WTC11 (cell line): ENCODE measurements at regions not wholly inside any gene's neighbourhood (a gene's known extent, or its start where the extent isn't known, plus 50 kb on each side); places are given as distances from the start of the nearest gene placed in this dataset.
A peak's percentile ranks its signal among the peaks of the same experiment; 100 is the strongest.

Experiments
- ATAC-seq: fragments of 200-7000 bp; cut with Tn5 transposase; 2 replicates; pipeline ENCODE4 v1.10.0; 2021; ENCODE audit warnings: mild to moderate bottlenecking, moderate library complexity
- CTCF ChIA-PET: fragments of 300-600 bp; sonication (Branson Sonifier 250); formaldehyde crosslinking; loops from one replicate; lab custom pipeline; 2021; ENCODE audit warnings: antibody characterized with exemption; lab: Charles Lee
- POLR2A ChIA-PET: fragments of 350-600 bp; sonication (Branson Sonifier 250); formaldehyde crosslinking; loops from one replicate; lab custom pipeline; 2021; ENCODE audit warnings: antibody characterized with exemption; lab: Charles Lee
- DNase-seq: peaks from one replicate; pipeline ENCODE4 v3.0.0; 2021; ENCODE audit warnings: low spot score
- H3K27ac Mint-ChIP-seq: 2 replicates; pipeline ENCODE4 v1.8.0; 2021; ENCODE audit warnings: mixed read lengths
- H3K27me3 Mint-ChIP-seq: 2 replicates; pipeline ENCODE4 v1.8.0; 2021; ENCODE audit warnings: low read depth, mild to moderate bottlenecking, moderate library complexity, mixed read lengths
- H3K36me3 Mint-ChIP-seq: 2 replicates; pipeline ENCODE4 v1.8.0; 2021; ENCODE audit warnings: mixed read lengths
- H3K4me1 Mint-ChIP-seq: 2 replicates; pipeline ENCODE4 v1.8.0; 2022; ENCODE audit warnings: mixed read lengths
- H3K4me3 Mint-ChIP-seq: 2 replicates; pipeline ENCODE4 v1.8.0; 2021; ENCODE audit warnings: mild to moderate bottlenecking, moderate library complexity, mixed read lengths
- H3K9me3 Mint-ChIP-seq: 2 replicates; pipeline ENCODE4 v1.8.0; 2021; ENCODE audit warnings: mixed read lengths
- AFF4 ChIP-seq: sonication (generic); formaldehyde crosslinking; IDR thresholded peaks from 2 replicates; pipeline ENCODE4 v1.8.1; 2023; ENCODE audit warnings: mild to moderate bottlenecking, missing genetic modification reagents, borderline replicate concordance
- E2F5 ChIP-seq: sonication (generic); formaldehyde crosslinking; IDR thresholded peaks from 2 replicates; pipeline ENCODE4 v1.8.1; 2022; ENCODE audit warnings: mild to moderate bottlenecking, moderate library complexity, missing genetic modification reagents
- EMX1 ChIP-seq: fragments of 250-450 bp; sonication (Bioruptor Pico); IDR thresholded peaks from 2 replicates; pipeline ENCODE4 v1.8.0; 2021; ENCODE audit warnings: mild to moderate bottlenecking
- FOXJ3 ChIP-seq: sonication (generic); formaldehyde crosslinking; IDR thresholded peaks from 2 replicates; pipeline ENCODE4 v1.9.0; 2021; ENCODE audit warnings: missing genetic modification reagents, mild to moderate bottlenecking, borderline replicate concordance
- GRHL2 ChIP-seq: fragments of 250-450 bp; sonication (Bioruptor Pico); IDR thresholded peaks from 2 replicates; pipeline ENCODE4 v1.8.0; 2022; ENCODE audit warnings: mild to moderate bottlenecking, moderate library complexity; ENCODE audit not compliant: insufficient replicate concordance, severe bottlenecking
- NR1H2 ChIP-seq: sonication (generic); formaldehyde crosslinking; IDR thresholded peaks from 2 replicates; pipeline ENCODE4 v1.9.0; 2021; ENCODE audit warnings: mild to moderate bottlenecking, moderate library complexity, missing genetic modification reagents
- PRRX2 ChIP-seq: fragments of 250-450 bp; sonication (Bioruptor Pico); IDR thresholded peaks from 2 replicates; pipeline ENCODE4 v1.8.0; 2021; ENCODE audit warnings: mild to moderate bottlenecking
- RORB ChIP-seq: fragments of 250-450 bp; sonication (Bioruptor Pico); IDR thresholded peaks from 2 replicates; pipeline ENCODE4 v1.9.0; 2021; ENCODE audit warnings: mild to moderate bottlenecking
- SOX15 ChIP-seq: fragments of 250-450 bp; sonication (Bioruptor Pico); IDR thresholded peaks from 2 replicates; pipeline ENCODE4 v1.9.0; 2021; ENCODE audit warnings: mild to moderate bottlenecking
- USF2 ChIP-seq: sonication (generic); formaldehyde crosslinking; IDR thresholded peaks from 2 replicates; pipeline ENCODE4 v1.8.1; 2023; ENCODE audit warnings: mild to moderate bottlenecking, missing genetic modification reagents, moderate library complexity
- ZNF121 ChIP-seq: sonication (generic); formaldehyde crosslinking; IDR thresholded peaks from 2 replicates; pipeline ENCODE4 v1.8.0; 2023; ENCODE audit warnings: missing genetic modification reagents
- ZNF138 ChIP-seq: sonication (generic); formaldehyde crosslinking; conservative IDR thresholded peaks from 2 replicates; pipeline ENCODE4 v1.8.1; 2022; ENCODE audit warnings: mild to moderate bottlenecking, moderate library complexity, missing genetic modification reagents
- ZNF232 ChIP-seq: sonication (generic); formaldehyde crosslinking; IDR thresholded peaks from 2 replicates; pipeline ENCODE4 v1.8.0; 2022; ENCODE audit warnings: mild to moderate bottlenecking, missing genetic modification reagents
- ZNF317 ChIP-seq: sonication (generic); formaldehyde crosslinking; IDR thresholded peaks from 2 replicates; pipeline ENCODE4 v1.8.1; 2023; ENCODE audit warnings: low read depth, mild to moderate bottlenecking, moderate library complexity, missing genetic modification reagents, borderline replicate concordance
- TF ChIP-seq, protein P1 (sequence below): sonication (generic); formaldehyde crosslinking; IDR thresholded peaks from 2 replicates; pipeline ENCODE4 v1.8.1; 2023; ENCODE audit warnings: mild to moderate bottlenecking, moderate library complexity, missing genetic modification reagents
- TF ChIP-seq, protein P2 (sequence below): sonication (generic); formaldehyde crosslinking; IDR thresholded peaks from 2 replicates; pipeline ENCODE4 v1.8.1; 2022; ENCODE audit warnings: missing genetic modification reagents, borderline replicate concordance
- TF ChIP-seq, protein P3 (sequence below): sonication (generic); formaldehyde crosslinking; IDR thresholded peaks from 2 replicates; pipeline ENCODE4 v1.8.0; 2022; ENCODE audit warnings: mild to moderate bottlenecking, missing genetic modification reagents
- TF ChIP-seq, protein P4 (sequence below): sonication (generic); formaldehyde crosslinking; IDR thresholded peaks from 2 replicates; pipeline ENCODE4 v1.8.0; 2022; ENCODE audit warnings: mild to moderate bottlenecking, missing genetic modification reagents
- TF ChIP-seq, protein P5 (sequence below): sonication (generic); formaldehyde crosslinking; IDR thresholded peaks from 2 replicates; pipeline ENCODE4 v1.8.1; 2023; ENCODE audit warnings: mild to moderate bottlenecking, missing genetic modification reagents, moderate library complexity

DNA sequence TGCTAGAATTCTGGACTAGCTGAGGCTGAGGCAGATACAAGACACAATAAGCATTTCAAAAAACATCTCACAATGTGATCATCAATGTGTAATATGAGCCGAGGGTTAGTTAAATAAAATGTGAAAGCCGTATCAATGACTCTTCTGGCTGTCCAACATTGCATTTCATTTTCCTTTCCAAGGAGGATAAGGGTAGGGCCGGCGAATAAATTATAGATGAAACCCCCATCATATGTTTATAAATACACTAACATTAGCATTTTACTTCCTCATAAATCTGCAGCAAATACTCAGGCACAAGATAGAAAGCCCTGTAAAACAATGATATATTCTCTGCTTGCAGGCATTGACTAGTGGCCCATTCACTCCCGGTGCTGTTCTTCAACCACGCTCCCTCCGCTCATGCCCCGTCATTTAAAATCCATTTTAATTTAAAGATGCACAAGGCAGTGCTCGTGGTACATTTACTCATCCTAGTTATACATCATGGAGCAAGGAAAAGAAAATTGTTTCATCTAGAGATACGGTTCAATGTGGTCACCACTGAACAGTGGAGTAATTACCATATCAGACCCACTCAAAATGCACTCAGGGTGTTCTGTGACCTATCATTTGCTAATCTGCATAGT is 59.9 kb upstream of the RCN1 start (continued):
- TF ChIP-seq AFF4 (CRISPR knock-in tag) (no peak), RORB (no peak), ZNF121 (no peak)
- TF ChIP-seq, protein P1, sequence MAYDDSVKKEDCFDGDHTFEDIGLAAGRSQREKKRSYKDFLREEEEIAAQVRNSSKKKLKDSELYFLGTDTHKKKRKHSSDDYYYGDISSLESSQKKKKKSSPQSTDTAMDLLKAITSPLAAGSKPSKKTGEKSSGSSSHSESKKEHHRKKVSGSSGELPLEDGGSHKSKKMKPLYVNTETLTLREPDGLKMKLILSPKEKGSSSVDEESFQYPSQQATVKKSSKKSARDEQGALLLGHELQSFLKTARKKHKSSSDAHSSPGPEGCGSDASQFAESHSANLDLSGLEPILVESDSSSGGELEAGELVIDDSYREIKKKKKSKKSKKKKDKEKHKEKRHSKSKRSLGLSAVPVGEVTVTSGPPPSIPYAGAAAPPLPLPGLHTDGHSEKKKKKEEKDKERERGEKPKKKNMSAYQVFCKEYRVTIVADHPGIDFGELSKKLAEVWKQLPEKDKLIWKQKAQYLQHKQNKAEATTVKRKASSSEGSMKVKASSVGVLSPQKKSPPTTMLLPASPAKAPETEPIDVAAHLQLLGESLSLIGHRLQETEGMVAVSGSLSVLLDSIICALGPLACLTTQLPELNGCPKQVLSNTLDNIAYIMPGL (CRISPR knock-in tag) = no peak

DNA sequence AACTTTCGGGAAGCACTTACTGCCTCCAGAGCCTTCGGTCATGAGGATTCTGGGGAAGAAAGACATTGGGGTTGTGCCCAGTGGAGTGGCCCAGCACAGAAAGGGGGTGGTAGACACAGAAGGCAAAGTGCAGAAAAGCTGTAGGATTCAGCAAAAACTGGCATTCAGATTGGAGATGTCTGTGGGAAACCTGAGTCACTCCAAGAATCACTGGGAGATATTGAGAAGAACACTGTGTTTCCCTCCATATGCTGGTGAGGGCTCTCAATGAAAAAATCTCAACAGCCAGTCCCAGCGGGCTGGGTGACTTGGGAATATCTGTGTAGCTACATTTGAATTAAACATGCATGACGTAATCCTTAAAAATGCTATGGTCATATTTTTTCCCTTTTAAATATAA is 61.2 kb upstream of the RCN1 start:
- Mint-ChIP-seq H3K4me1 (peaks cover 4% of the 10 kb centered on the region), H3K4me3 (no peak overlapping the region), H3K9me3 (no peaks in the 10 kb centered on the region), H3K27ac (0 out of 2 replicates have a peak overlapping the region, but pooled peaks have one; percentile 31), H3K27me3 (no peaks in the 10 kb centered on the region), H3K36me3 (no peaks in the 10 kb centered on the region)
- CTCF ChIA-PET = interaction anchor here (0.9 kb wide), 1 partner anchor 22 kb away, joined by 3 read pairs; no protein-coding TSS in a partner anchor
- DNase-seq (no peak), ATAC-seq (no peak)
- POLR2A ChIA-PET = no interaction called here
- TF ChIP-seq ZNF232 (CRISPR knock-in tag) = no peak
- TF ChIP-seq PRRX2 (CRISPR knock-in tag) = no peak
- no peak for TF ChIP-seq FOXJ3
- no peak for TF ChIP-seq GRHL2 (CRISPR knock-in tag)
- TF ChIP-seq E2F5 (CRISPR knock-in tag) = no peak
- TF ChIP-seq, protein P2, sequence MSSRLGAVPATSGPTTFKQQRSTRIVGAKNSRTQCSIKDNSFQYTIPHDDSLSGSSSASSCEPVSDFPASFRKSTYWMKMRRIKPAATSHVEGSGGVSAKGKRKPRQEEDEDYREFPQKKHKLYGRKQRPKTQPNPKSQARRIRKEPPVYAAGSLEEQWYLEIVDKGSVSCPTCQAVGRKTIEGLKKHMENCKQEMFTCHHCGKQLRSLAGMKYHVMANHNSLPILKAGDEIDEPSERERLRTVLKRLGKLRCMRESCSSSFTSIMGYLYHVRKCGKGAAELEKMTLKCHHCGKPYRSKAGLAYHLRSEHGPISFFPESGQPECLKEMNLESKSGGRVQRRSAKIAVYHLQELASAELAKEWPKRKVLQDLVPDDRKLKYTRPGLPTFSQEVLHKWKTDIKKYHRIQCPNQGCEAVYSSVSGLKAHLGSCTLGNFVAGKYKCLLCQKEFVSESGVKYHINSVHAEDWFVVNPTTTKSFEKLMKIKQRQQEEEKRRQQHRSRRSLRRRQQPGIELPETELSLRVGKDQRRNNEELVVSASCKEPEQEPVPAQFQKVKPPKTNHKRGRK (CRISPR knock-in tag) = no peak
- TF ChIP-seq SOX15 (CRISPR knock-in tag) = no peak
- TF ChIP-seq, protein P3, sequence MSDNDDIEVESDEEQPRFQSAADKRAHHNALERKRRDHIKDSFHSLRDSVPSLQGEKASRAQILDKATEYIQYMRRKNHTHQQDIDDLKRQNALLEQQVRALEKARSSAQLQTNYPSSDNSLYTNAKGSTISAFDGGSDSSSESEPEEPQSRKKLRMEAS (CRISPR knock-in tag) = no peak
- no peak for TF ChIP-seq ZNF317 (CRISPR knock-in tag)
- no peak for TF ChIP-seq EMX1 (CRISPR knock-in tag)
- no peak for TF ChIP-seq USF2 (CRISPR knock-in tag)
- no peak for TF ChIP-seq NR1H2 (CRISPR knock-in tag)
- TF ChIP-seq AFF4 (CRISPR knock-in tag) = no peak
- TF ChIP-seq ZNF138 (CRISPR knock-in tag) = no peak
- TF ChIP-seq, protein P4, sequence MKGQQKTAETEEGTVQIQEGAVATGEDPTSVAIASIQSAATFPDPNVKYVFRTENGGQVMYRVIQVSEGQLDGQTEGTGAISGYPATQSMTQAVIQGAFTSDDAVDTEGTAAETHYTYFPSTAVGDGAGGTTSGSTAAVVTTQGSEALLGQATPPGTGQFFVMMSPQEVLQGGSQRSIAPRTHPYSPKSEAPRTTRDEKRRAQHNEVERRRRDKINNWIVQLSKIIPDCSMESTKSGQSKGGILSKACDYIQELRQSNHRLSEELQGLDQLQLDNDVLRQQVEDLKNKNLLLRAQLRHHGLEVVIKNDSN (CRISPR knock-in tag) = no peak
- TF ChIP-seq, protein P5, sequence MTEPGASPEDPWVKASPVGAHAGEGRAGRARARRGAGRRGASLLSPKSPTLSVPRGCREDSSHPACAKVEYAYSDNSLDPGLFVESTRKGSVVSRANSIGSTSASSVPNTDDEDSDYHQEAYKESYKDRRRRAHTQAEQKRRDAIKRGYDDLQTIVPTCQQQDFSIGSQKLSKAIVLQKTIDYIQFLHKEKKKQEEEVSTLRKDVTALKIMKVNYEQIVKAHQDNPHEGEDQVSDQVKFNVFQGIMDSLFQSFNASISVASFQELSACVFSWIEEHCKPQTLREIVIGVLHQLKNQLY (CRISPR knock-in tag) = no peak
